NCI-H69 (cell line): ENCODE measurements at regions not wholly inside any gene's neighbourhood (a gene's known extent, or its start where the extent isn't known, plus 50 kb on each side); places are given as distances from the start of the nearest gene placed in this dataset.
"Not testable (repeated sequence)": the region's sequence is repeated elsewhere in the genome, so short reads cannot be mapped to it uniquely, and the experiment has no call there.

Source experiments
- DNase-seq: peaks from one replicate; lab custom pipeline; 2025; lab: John Stamatoyannopoulos, UW

DNA sequence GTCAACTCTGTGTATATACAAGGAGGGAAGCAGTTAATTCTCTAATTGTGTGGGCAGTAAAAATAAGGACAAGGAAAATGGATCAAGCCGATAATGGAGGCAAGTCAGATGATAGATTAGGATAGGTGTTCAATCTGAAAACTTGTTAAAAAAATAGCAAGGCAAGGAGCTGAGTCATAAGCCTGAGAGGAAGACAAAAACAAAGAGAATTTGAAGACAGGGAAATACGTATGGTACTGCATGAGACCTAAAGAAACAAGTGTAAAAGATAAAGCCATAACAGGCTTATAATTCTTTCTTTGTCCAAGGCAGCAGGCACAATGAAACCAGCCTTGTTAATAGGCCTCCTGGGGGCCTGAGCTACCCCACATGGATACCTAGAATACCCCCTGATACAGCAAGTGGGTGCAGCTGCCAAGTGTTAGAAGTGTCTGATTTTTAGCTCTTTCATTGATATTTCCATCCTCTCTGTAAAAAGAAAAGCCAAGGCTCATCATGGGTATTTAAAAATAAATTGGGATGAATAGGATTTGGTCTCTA lies 1570.6 kb upstream of the LRRTM3 start:
- no peak for DNase-seq

GRCh38 chr10:65358565-65358964 lies 1567.3 kb upstream of the LRRTM3 start:
- DNase-seq, result peak; percentile 5

GRCh38 chr10:65360497-65360896 lies 1565.3 kb upstream of the LRRTM3 start:
- DNase-seq, result no peak

DNA sequence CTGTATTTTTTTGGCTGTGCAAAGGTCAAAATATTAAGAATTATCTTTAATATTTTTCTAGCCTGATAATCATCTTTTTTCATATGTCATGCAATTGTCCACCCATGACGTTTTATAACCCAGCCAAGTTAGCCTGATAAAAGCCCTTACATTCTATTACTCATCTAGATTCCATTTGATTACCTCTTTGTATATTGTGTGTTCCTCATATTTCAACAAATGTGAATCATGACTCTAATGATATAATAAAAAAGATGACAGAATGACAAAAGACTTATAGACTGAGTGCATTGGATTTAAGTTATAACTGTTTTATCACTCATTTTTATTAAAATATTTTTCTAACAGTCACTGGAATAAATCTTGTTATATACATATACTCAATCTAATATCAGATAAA lies 1560.0 kb upstream of the LRRTM3 start:
- DNase-seq, result no peak

DNA sequence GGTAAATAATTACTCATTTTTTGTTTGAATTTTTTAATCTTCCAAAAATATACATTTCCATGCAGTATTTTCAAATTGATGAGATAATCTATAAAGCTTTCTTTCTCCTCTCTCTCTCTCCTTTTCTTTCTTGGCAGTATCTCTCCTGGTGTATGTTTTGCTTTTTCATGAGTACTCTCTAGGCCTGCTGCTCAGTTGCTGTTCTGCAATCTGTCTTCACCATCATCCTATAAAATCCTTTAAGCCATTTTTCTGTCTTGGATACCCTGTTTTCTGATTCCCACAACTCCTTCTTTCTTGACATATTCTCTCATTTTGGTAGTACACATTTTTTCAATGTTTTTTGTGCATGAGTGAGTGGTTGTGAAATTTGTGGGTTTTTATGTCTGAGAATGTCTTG lies 1558.1 kb upstream of the LRRTM3 start:
- no peak for DNase-seq

GRCh38 chr10:65375528-65375927 lies 1550.3 kb upstream of the LRRTM3 start:
- no peak for DNase-seq

- DNase-seq, result no peak
Measured at GRCh38 chr10:65377687-65378086, 1548.1 kb upstream of the LRRTM3 start.

DNA sequence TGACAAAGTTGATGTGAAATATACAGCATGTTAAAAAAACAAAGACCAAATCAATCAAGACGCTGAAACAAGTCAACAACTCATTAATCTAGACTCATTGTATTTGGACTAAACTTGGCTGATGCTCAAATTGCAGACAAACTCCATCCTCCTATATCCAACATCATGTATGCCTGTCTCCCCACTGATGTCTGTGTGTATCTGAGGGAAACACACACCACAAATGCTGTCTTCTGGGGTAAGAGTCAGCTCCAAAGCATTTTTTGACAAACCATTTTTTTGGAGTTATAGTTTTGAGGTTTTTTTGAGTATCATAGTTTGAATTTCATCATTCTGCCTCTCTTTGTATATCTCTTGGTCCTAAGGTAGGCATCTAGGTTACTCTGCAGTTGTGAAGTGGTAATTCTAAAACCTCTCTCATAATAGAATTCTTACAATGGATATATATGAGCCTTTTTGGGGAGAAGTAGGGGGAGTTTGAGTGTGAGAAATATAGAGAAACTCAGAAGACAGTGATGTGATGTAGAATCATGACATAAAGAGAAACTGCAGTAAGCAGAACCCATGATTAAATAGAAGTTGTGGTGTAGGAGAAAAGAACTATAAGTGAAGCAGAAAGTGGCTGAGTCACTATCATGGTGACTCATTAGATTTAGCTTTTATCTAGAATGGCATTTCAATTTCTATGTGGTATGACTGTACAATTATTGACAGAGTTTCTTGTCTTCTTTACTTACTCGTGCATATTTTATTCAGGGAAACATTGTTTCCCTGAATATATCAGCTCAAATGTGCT lies 1531.1 kb upstream of the LRRTM3 start:
- no peak for DNase-seq

- no peak for DNase-seq
Measured at GRCh38 chr10:65395631-65396030, 1530.2 kb upstream of the LRRTM3 start.

GRCh38 chr10:65396997-65397396 lies 1528.8 kb upstream of the LRRTM3 start:
- DNase-seq, result no peak

GRCh38 chr10:65408401-65408800 lies 1517.4 kb upstream of the LRRTM3 start:
- no peak for DNase-seq

GRCh38 chr10:65413001-65413400 lies 1512.8 kb upstream of the LRRTM3 start:
- DNase-seq, result no peak

GRCh38 chr10:65415318-65415717 lies 1510.5 kb upstream of the LRRTM3 start:
- DNase-seq, result no peak

GRCh38 chr10:65416094-65416493 lies 1509.7 kb upstream of the LRRTM3 start:
- no peak for DNase-seq

DNA sequence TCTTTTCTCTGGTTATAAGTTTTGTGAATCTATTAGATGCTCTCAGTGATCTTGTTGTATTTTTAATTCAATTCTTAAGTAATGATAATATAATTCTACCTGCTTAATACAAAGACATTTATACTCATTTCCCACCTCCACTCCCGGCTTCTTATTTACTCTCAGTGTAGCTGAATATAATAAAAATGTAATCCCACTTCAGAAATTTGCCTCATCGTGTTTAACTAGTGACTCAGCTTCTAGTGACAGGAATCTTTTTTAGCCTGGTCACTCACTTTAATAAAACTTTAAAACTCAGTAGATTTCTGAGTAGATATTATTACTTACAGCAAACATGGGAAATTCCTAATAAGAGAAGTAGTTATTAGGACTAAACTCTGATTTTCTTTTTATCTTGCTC lies 1506.2 kb upstream of the LRRTM3 start:
- no peak for DNase-seq

GRCh38 chr10:65423043-65423442 lies 1502.8 kb upstream of the LRRTM3 start:
- DNase-seq, result no peak

DNA sequence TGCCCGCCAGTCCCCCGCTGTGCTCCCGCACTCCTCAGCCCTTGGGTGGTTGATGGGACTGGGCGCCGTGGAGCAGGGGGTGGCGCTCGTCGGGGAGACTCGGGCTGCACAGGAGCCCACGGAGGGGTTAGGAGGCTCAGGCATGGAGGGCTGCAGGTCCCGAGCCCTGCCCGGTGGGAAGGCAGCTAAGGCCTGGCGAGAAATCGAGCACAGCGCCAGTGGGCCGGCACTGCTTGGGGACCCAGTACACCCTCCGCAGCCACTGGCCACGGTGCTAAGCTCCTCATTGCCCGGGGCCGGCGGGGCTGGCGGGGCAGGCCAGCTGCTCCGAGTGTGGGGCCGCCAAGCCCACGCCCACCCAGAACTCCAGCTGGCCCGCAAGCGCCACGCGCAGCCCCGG lies 1496.5 kb upstream of the LRRTM3 start:
- DNase-seq, result not testable (repeated sequence)

DNA sequence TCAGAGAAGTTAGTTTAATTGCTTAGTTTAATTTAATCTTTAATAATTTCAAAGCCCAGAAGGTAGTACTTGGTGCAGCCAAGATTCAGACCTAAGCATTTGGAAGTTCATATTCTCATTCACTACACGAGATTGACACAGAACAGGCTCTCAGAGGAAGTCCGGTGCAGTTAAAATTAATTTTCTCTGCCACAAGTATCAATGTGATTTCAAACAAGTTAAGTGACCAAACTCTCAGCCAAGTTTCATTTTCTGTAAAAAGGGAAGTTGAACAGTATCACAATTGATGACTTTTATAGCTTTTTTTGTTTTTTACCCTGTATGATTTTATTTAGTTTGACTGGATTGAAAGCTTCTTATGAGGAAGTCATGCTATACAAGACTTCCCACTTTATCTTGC lies 1494.9 kb upstream of the LRRTM3 start:
- no peak for DNase-seq

DNA sequence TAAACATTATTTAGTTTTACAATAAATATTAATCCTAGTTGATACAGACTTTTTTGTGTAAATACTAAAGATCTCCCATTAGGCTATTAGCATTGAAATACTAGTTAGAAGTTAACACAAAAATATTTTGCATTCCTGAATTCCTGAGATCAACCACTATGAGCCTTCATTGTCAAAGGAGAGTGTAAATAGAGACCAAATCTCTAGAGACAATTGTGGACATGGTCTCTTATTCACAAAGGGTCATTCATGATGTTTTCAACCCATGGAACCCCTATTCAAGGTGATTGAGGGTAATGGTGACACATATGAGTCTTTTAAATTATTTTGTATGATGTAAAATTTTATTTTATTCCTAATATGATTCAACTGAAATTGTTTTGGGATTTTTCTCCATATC lies 1454.8 kb upstream of the LRRTM3 start:
- DNase-seq, result no peak

- no peak for DNase-seq
Measured at GRCh38 chr10:65482848-65483247, 1443.0 kb upstream of the LRRTM3 start.

GRCh38 chr10:65491799-65492198 lies 1434.0 kb upstream of the LRRTM3 start:
- no peak for DNase-seq

DNA sequence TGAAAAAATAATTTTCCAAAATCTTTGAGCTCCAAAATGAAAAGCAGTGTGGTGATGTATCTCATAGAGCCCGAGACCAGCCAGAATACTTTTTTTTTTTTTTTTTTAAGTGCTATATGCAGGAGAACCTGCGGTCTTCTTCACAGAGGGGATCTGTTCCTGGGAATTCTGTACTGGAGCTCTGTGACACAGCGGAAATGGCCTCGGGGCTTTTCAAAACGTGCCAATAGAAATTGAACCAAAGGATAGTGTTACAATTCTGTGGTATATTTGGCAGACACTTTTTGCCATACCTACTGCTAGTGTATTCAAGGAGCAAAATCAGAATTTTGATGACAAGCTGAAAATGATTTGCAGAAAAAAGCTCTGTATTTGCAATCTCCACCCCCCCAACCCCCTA lies 1429.3 kb upstream of the LRRTM3 start:
- DNase-seq, result peak; percentile 56

DNA sequence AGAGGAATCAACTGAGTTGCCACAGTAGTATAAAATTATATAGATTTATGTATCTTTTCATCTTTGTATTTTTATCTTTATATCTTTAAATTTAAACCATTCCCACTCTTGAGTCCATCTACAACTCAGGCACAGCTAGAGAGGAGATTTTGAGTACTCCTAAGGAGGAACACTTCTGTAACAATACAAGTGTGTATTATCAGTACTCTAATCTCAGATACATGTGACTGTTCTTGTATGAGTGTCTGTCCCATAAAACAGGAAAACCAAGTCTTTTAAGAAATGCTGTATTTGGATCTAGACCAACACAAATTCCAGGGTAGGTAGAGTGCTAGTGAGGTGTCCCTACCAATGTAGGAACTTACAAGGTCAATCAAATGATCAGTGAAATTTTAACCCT lies 1428.0 kb upstream of the LRRTM3 start:
- no peak for DNase-seq

DNA sequence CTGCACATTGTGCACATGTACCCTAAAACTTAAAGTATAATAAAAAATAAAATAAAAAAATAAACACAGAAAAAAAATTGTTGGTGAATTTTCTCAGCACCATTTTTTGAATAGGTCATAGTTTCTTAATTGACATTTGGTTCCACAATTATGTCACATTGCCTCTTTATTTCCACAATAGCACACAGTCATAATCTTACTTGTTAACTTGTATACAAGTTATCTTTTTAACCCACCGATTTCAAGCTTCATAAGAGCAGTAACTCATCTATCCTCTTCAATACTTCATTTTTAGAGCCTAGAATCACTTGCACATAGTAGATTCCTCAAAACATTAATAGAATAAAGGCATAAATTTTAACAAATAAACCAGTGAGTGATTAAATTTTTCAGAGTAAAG lies 1425.1 kb upstream of the LRRTM3 start:
- no peak for DNase-seq
